ENCODE measurements at regions not wholly inside any gene's neighbourhood (a gene's known extent, or its start where the extent isn't known, plus 50 kb on each side); places are given as distances from the start of the nearest gene placed in this dataset.

GRCh38 chr14:101194373-101195308, 291.1 kb upstream of the RTL1 start:
- TF ChIP-seq POLR2AphosphoS5 (IDR thresholded peaks at IDR 0.05; ENCODE audit: borderline replicate concordance, low read depth, low read length) (no peak), FOXP2 (optimal IDR thresholded peaks at IDR 0.05; ENCODE audit: control extremely low read depth, extremely low read length, insufficient read depth) (no peak), EZH2 (IDR thresholded peaks at IDR 0.05) (no peak)

All from SK-N-MC (cell line).